ENCODE measurements at regions not wholly inside any gene's neighbourhood (a gene's known extent, or its start where the extent isn't known, plus 50 kb on each side); places are given as distances from the start of the nearest gene placed in this dataset.

GRCh38 chr1:71166178-71167173, 85.6 kb upstream of the ZRANB2 start:
- H3K27ac Mint-ChIP-seq: no peak overlapping the region
- Histone ChIP-seq H3K27ac (ENCODE audit: low read depth, low read length) (no peak overlapping the region), H3K4me3 (ENCODE audit: low read length) (no peak overlapping the region), H3K9me3 (ENCODE audit: low read length) (peaks cover 4% of the 10 kb centered on the region), H3K27me3 (ENCODE audit: insufficient read depth, low read length, poor library complexity, severe bottlenecking) (no peaks in the 10 kb centered on the region), H3K36me3 (ENCODE audit: insufficient read depth, low read length) (no peaks in the 10 kb centered on the region), H3K4me1 (ENCODE audit: insufficient read depth, low read length) (no peaks in the 10 kb centered on the region)
- no peak for DNase-seq
- no peak overlapping the region for H3K4me3 Mint-ChIP-seq
- H3K4me1 Mint-ChIP-seq: no peaks in the 10 kb centered on the region
- no peaks in the 10 kb centered on the region for H3K27me3 Mint-ChIP-seq
- CTCF ChIA-PET: no interaction called here
- peaks cover 3 to 10% (median 8%) of the 10 kb centered on the region in 5 donors for H3K9me3 Mint-ChIP-seq
- H3K36me3 Mint-ChIP-seq: no peaks in the 10 kb centered on the region
- POLR2A ChIA-PET: no interaction called here

- Histone ChIP-seq H3K9me3 (ENCODE audit: low read length) (no peaks in the 10 kb centered on the region), H3K27ac (ENCODE audit: low read depth, low read length) (no peak overlapping the region), H3K36me3 (ENCODE audit: insufficient read depth, low read length) (no peaks in the 10 kb centered on the region), H3K4me1 (ENCODE audit: insufficient read depth, low read length) (no peaks in the 10 kb centered on the region), H3K27me3 (ENCODE audit: insufficient read depth, low read length, poor library complexity, severe bottlenecking) (no peaks in the 10 kb centered on the region), H3K4me3 (ENCODE audit: low read length) (no peak overlapping the region)
- no peak for DNase-seq
- ChIA-PET CTCF (no interaction called here), POLR2A (no interaction called here)
- no peaks in the 10 kb centered on the region for H3K27me3 Mint-ChIP-seq
- H3K9me3 Mint-ChIP-seq: peaks cover 11 to 40% (median 18%) of the 10 kb centered on the region in 5 donors
- no peak overlapping the region for H3K27ac Mint-ChIP-seq
- H3K4me3 Mint-ChIP-seq: no peak overlapping the region
- H3K4me1 Mint-ChIP-seq: no peaks in the 10 kb centered on the region
- no peaks in the 10 kb centered on the region for H3K36me3 Mint-ChIP-seq
Measured at GRCh38 chr1:71157715-71158114, 76.9 kb upstream of the ZRANB2 start.

DNA sequence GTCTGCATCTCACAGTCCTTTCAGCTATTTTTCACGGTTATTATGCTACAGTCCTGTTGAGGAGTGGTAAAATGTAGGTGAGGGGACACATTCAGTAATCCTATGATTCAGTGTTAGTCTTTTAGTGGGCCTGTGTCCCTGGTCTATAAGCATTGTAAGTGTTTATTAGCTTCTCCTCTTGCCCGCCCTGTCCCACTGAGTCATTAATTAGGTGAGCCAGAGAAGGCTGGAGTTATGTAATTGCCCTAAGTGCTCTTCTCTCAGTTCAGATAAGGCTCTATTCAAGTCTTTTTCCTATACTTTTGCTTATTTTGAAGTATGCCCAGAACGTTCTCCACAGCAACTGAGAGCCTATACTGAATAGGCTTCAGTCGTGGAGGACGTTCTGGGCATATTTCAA, 76.3 kb upstream of the ZRANB2 start:
- H3K4me3 ChIP-seq (ENCODE audit: low read length): no peak overlapping the region
- H3K9me3 ChIP-seq (ENCODE audit: low read length): no peaks in the 10 kb centered on the region
- Mint-ChIP-seq H3K4me3 (no peak overlapping the region), H3K4me1 (no peaks in the 10 kb centered on the region), H3K36me3 (no peaks in the 10 kb centered on the region), H3K9me3 (peaks cover 12 to 40% (median 20%) of the 10 kb centered on the region in 5 donors), H3K27me3 (no peaks in the 10 kb centered on the region), H3K27ac (no peak overlapping the region)
- no peak for DNase-seq
- no peaks in the 10 kb centered on the region for H3K36me3 ChIP-seq (ENCODE audit: insufficient read depth, low read length)
- no peaks in the 10 kb centered on the region for H3K27me3 ChIP-seq (ENCODE audit: insufficient read depth, low read length, poor library complexity, severe bottlenecking)
- H3K27ac ChIP-seq (ENCODE audit: low read depth, low read length): no peak overlapping the region
- ChIA-PET CTCF (no interaction called here), POLR2A (no interaction called here)
- no peaks in the 10 kb centered on the region for H3K4me1 ChIP-seq (ENCODE audit: insufficient read depth, low read length)

DNA sequence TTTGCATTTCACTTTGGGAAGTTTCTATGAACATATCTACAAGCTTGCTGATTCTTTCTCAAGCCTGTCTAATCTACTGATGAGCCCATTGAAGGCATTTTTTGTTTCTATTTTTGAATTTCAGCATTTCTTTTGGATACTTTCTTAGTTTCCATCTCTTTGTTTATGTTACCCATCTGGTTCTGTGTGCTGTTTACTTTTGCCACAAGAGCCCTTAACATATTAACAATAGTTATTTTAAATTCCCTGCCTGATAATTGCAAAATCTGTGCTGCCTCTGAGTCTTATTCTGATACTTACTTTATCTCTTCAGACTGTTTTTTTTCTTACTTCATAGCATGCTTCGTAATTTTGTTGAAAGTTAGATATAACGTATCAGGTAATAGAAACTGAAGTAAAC, 75.8 kb upstream of the ZRANB2 start:
- Histone ChIP-seq H3K27me3 (ENCODE audit: insufficient read depth, low read length, poor library complexity, severe bottlenecking) (no peaks in the 10 kb centered on the region), H3K36me3 (ENCODE audit: insufficient read depth, low read length) (no peaks in the 10 kb centered on the region), H3K4me1 (ENCODE audit: insufficient read depth, low read length) (no peaks in the 10 kb centered on the region), H3K4me3 (ENCODE audit: low read length) (no peak overlapping the region), H3K27ac (ENCODE audit: low read depth, low read length) (no peak overlapping the region), H3K9me3 (ENCODE audit: low read length) (no peaks in the 10 kb centered on the region)
- H3K27ac Mint-ChIP-seq: no peak overlapping the region
- H3K27me3 Mint-ChIP-seq: no peaks in the 10 kb centered on the region
- ChIA-PET CTCF (no interaction called here), POLR2A (no interaction called here)
- no peaks in the 10 kb centered on the region for H3K36me3 Mint-ChIP-seq
- H3K4me1 Mint-ChIP-seq: no peaks in the 10 kb centered on the region
- peaks cover 12 to 38% (median 22%) of the 10 kb centered on the region in 5 donors for H3K9me3 Mint-ChIP-seq
- H3K4me3 Mint-ChIP-seq: no peak overlapping the region
- no peak for DNase-seq

GRCh38 chr1:71154429-71154828, 73.6 kb upstream of the ZRANB2 start:
- no peak for DNase-seq
- Mint-ChIP-seq H3K9me3 (peaks cover 14 to 45% (median 25%) of the 10 kb centered on the region in 5 donors), H3K36me3 (no peaks in the 10 kb centered on the region), H3K4me3 (no peak overlapping the region), H3K4me1 (no peaks in the 10 kb centered on the region), H3K27ac (no peak overlapping the region), H3K27me3 (peaks cover 0 to 2% of the 10 kb centered on the region in 2 donors)
- H3K4me1 ChIP-seq (ENCODE audit: insufficient read depth, low read length): no peaks in the 10 kb centered on the region
- ChIA-PET POLR2A (no interaction called here), CTCF (no interaction called here)
- no peak overlapping the region for H3K4me3 ChIP-seq (ENCODE audit: low read length)
- H3K36me3 ChIP-seq (ENCODE audit: insufficient read depth, low read length): no peaks in the 10 kb centered on the region
- H3K27me3 ChIP-seq (ENCODE audit: insufficient read depth, low read length, poor library complexity, severe bottlenecking): no peaks in the 10 kb centered on the region
- no peaks in the 10 kb centered on the region for H3K9me3 ChIP-seq (ENCODE audit: low read length)
- H3K27ac ChIP-seq (ENCODE audit: low read depth, low read length): no peak overlapping the region

DNA sequence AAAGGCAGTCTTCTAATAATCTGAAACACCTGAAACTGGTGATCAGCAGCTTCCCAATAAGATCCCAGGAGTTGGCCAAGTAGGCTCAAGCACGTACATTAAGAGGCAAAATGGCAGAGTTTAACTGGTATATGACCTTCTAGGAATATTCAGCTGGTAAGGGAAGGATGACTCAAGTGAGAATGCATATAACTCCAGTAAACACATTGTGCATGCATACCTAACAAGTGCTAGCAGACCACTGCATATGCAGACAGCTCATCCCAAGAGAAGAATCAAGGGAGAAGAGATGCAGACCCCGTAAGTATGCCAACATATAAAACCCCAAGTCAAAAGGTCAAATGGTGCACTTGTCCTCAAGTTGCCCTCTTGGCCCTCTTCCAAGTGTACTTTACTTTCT, 73.0 kb upstream of the ZRANB2 start:
- Histone ChIP-seq H3K4me1 (ENCODE audit: insufficient read depth, low read length) (no peaks in the 10 kb centered on the region), H3K27ac (ENCODE audit: low read depth, low read length) (no peak overlapping the region), H3K27me3 (ENCODE audit: insufficient read depth, low read length, poor library complexity, severe bottlenecking) (no peaks in the 10 kb centered on the region), H3K9me3 (ENCODE audit: low read length) (no peaks in the 10 kb centered on the region), H3K36me3 (ENCODE audit: insufficient read depth, low read length) (no peaks in the 10 kb centered on the region), H3K4me3 (ENCODE audit: low read length) (no peak overlapping the region)
- no peak for DNase-seq
- Mint-ChIP-seq H3K27me3 (peaks cover 0 to 2% of the 10 kb centered on the region in 2 donors), H3K9me3 (peaks cover 20 to 50% (median 27%) of the 10 kb centered on the region in 5 donors), H3K4me1 (no peaks in the 10 kb centered on the region), H3K27ac (no peak overlapping the region), H3K36me3 (no peaks in the 10 kb centered on the region), H3K4me3 (no peak overlapping the region)
- CTCF ChIA-PET: no interaction called here
- POLR2A ChIA-PET: no interaction called here

GRCh38 chr1:71147637-71148360, 67.0 kb upstream of the ZRANB2 start:
- Histone ChIP-seq H3K4me1 (ENCODE audit: insufficient read depth, low read length) (no peaks in the 10 kb centered on the region), H3K27ac (ENCODE audit: low read depth, low read length) (no peak overlapping the region), H3K9me3 (ENCODE audit: low read length) (no peaks in the 10 kb centered on the region), H3K27me3 (ENCODE audit: insufficient read depth, low read length, poor library complexity, severe bottlenecking) (no peaks in the 10 kb centered on the region), H3K36me3 (ENCODE audit: insufficient read depth, low read length) (no peaks in the 10 kb centered on the region), H3K4me3 (ENCODE audit: low read length) (no peak overlapping the region)
- Mint-ChIP-seq H3K4me3 (no peak overlapping the region), H3K36me3 (peaks cover 0 to 4% (median 0%) of the 10 kb centered on the region in 3 donors), H3K27ac (no peak overlapping the region), H3K9me3 (peaks cover 27 to 50% (median 40%) of the 10 kb centered on the region in 5 donors), H3K27me3 (peaks cover 0 to 2% of the 10 kb centered on the region in 2 donors), H3K4me1 (no peaks in the 10 kb centered on the region)
- no peak for DNase-seq
- ChIA-PET POLR2A (no interaction called here), CTCF (no interaction called here)

GRCh38 chr1:71135571-71135970, 54.7 kb upstream of the ZRANB2 start:
- DNase-seq: no peak
- Mint-ChIP-seq H3K4me1 (no peaks in the 10 kb centered on the region), H3K27ac (no peak overlapping the region), H3K36me3 (peaks cover 0 to 11% (median 0%) of the 10 kb centered on the region in 3 donors), H3K27me3 (no peaks in the 10 kb centered on the region), H3K9me3 (peaks cover 46 to 59% (median 51%) of the 10 kb centered on the region in 5 donors), H3K4me3 (no peak overlapping the region)
- ChIA-PET POLR2A (no interaction called here), CTCF (no interaction called here)
- no peak overlapping the region for H3K4me3 ChIP-seq (ENCODE audit: low read length)
- no peaks in the 10 kb centered on the region for H3K4me1 ChIP-seq (ENCODE audit: insufficient read depth, low read length)
- no peaks in the 10 kb centered on the region for H3K36me3 ChIP-seq (ENCODE audit: insufficient read depth, low read length)
- no peaks in the 10 kb centered on the region for H3K27me3 ChIP-seq (ENCODE audit: insufficient read depth, low read length, poor library complexity, severe bottlenecking)
- H3K9me3 ChIP-seq (ENCODE audit: low read length): no peaks in the 10 kb centered on the region
- H3K27ac ChIP-seq (ENCODE audit: low read depth, low read length): no peak overlapping the region

Measured in CD8-positive, alpha-beta memory T cell (primary cell).